Ascending aorta (tissue), 2 donors: ENCODE measurements at regions not wholly inside any gene's neighbourhood (a gene's known extent, or its start where the extent isn't known, plus 50 kb on each side); places are given as distances from the start of the nearest gene placed in this dataset.

Experiments used
- DNase-seq, 2 donors: peaks; one replicate each; pipeline ENCODE4 v3.0.0-alpha.2; 2019; ENCODE audit warnings: low spot score in 2 of 2
- H3K27ac ChIP-seq, 2 donors: fragments of 200-600 bp; sonication (generic); one replicate each; pipeline ENCODE4 v1.5.1; 2016 to 2017; ENCODE audit warnings: mild to moderate bottlenecking in 1 of 2
- H3K27me3 ChIP-seq: fragments of 200-600 bp; sonication (generic); one replicate; pipeline ENCODE4 v1.5.1; 2017
- H3K36me3 ChIP-seq, 2 donors: fragments of 200-600 bp; sonication (generic); one replicate each; pipeline ENCODE4 v1.5.1; 2016
- H3K4me1 ChIP-seq, 2 donors: fragments of 200-600 bp; sonication (generic); one replicate each; pipeline ENCODE4 v1.5.1; 2016 to 2017; ENCODE audit warnings: mild to moderate bottlenecking in 1 of 2
- H3K4me3 ChIP-seq, 2 donors: fragments of 200-600 bp; sonication (generic); one replicate each; pipeline ENCODE4 v1.5.1; 2016 to 2017; ENCODE audit warnings: mild to moderate bottlenecking in 1 of 2
- H3K9me3 ChIP-seq, 2 donors: fragments of 200-600 bp; sonication (generic); one replicate each; pipeline ENCODE4 v1.5.1; 2016
- CTCF ChIP-seq, 3 experiments: fragments of 200-600 bp in 2 of 3; fragments of 450-650 bp in 1 of 3; sonication (generic) in 2 of 3; IDR thresholded peaks; one replicate each; pipeline ENCODE4 v1.5.1; 2016 to 2019; ENCODE audit warnings: antibody characterized with exemption in 3 of 3, mild to moderate bottlenecking in 1 of 3, moderate library complexity in 1 of 3
- intact Hi-C: fragments of 100-400 bp; cut with DNase I; formaldehyde crosslinking; loops from one replicate; pipeline ENCODE4 v1.15.1; 2023

GRCh38 chr16:86079255-86079885 is 180.4 kb downstream of the IRF8 start:
- no peak overlapping the region for H3K27ac ChIP-seq
- peak in 1 of 2 donors; percentile 40 for DNase-seq
- H3K27me3 ChIP-seq, result no peaks in the 10 kb centered on the region
- H3K4me3 ChIP-seq, result no peak overlapping the region
- no peaks in the 10 kb centered on the region for H3K4me1 ChIP-seq
- TF ChIP-seq CTCF (IDR thresholded peaks at IDR 0.05), result no peak
- H3K9me3 ChIP-seq, result no peaks in the 10 kb centered on the region
- intact Hi-C loops, result no loop called here
- H3K36me3 ChIP-seq, result no peaks in the 10 kb centered on the region

- DNase-seq, result peak in 1 of 2 donors; percentile 33
- intact Hi-C loops, result no loop called here
Observed at GRCh38 chr16:86080131-86080875, 181.3 kb downstream of the IRF8 start.

GRCh38 chr16:86080982-86081381 is 182.0 kb downstream of the IRF8 start:
- H3K36me3 ChIP-seq, result no peaks in the 10 kb centered on the region
- no peaks in the 10 kb centered on the region for H3K4me1 ChIP-seq
- no peaks in the 10 kb centered on the region for H3K9me3 ChIP-seq
- intact Hi-C loops, result no loop called here
- TF ChIP-seq CTCF (IDR thresholded peaks at IDR 0.05), result no peak
- no peak overlapping the region for H3K4me3 ChIP-seq
- no peaks in the 10 kb centered on the region for H3K27me3 ChIP-seq
- no peak for DNase-seq
- H3K27ac ChIP-seq, result no peak overlapping the region

More at GRCh38 chr16:86080131-86080875, 181.3 kb downstream of the IRF8 start:
- TF ChIP-seq CTCF (IDR thresholded peaks at IDR 0.05), result no peak
- Histone ChIP-seq H3K36me3 (no peaks in the 10 kb centered on the region), H3K4me1 (no peaks in the 10 kb centered on the region), H3K4me3 (no peak overlapping the region), H3K27ac (no peak overlapping the region), H3K27me3 (no peaks in the 10 kb centered on the region), H3K9me3 (no peaks in the 10 kb centered on the region)

GRCh38 chr16:86082418-86083030 is 183.6 kb downstream of the IRF8 start:
- Histone ChIP-seq H3K4me1 (no peaks in the 10 kb centered on the region), H3K4me3 (no peak overlapping the region), H3K27me3 (no peaks in the 10 kb centered on the region), H3K9me3 (no peaks in the 10 kb centered on the region), H3K36me3 (no peaks in the 10 kb centered on the region), H3K27ac (no peak overlapping the region)
- no peak for TF ChIP-seq CTCF (IDR thresholded peaks at IDR 0.05)
- intact Hi-C loops, result no loop called here
- no peak for DNase-seq

- no peak for DNase-seq
- Histone ChIP-seq H3K4me3 (no peak overlapping the region), H3K27me3 (no peaks in the 10 kb centered on the region), H3K27ac (no peak overlapping the region), H3K9me3 (no peaks in the 10 kb centered on the region), H3K4me1 (no peaks in the 10 kb centered on the region), H3K36me3 (no peaks in the 10 kb centered on the region)
- intact Hi-C loops, result no loop called here
- TF ChIP-seq CTCF (IDR thresholded peaks at IDR 0.05), result no peak
Observed at GRCh38 chr16:86083382-86084002, 184.5 kb downstream of the IRF8 start.
